Astrocyte (in vitro differentiated cells and primary cell): ENCODE measurements at regions not wholly inside any gene's neighbourhood (a gene's known extent, or its start where the extent isn't known, plus 50 kb on each side); places are given as distances from the start of the nearest gene placed in this dataset.

ENCODE experiments used
- DNase-seq: peaks from one replicate; pipeline ENCODE4 v3.0.0-alpha.2; 2010; ENCODE audit warnings: low read depth
- FAIRE-seq: peaks from 2 replicates; lab custom pipeline; 2011; peaks lifted over from hg19 to GRCh38; lab: Jason Lieb, UNC
- H2AFZ ChIP-seq: 2 replicates; pipeline ENCODE4 v1.6.0; 2012; ENCODE audit warnings: low read depth, low read length, inconsistent platforms
- H3K27ac ChIP-seq: 2 replicates; pipeline ENCODE4 v1.5.1; 2011; ENCODE audit warnings: low read depth, low read length, inconsistent platforms
- H3K27me3 ChIP-seq: 2 replicates; pipeline ENCODE4 v1.6.0; 2011; ENCODE audit warnings: low read length, inconsistent platforms; ENCODE audit not compliant: insufficient read depth
- H3K36me3 ChIP-seq: 2 replicates; pipeline ENCODE4 v1.5.1; 2011; ENCODE audit warnings: low read length, inconsistent platforms; ENCODE audit not compliant: insufficient read depth
- H3K4me1 ChIP-seq: 2 replicates; pipeline ENCODE4 v1.5.1; 2011; ENCODE audit warnings: low read length, inconsistent platforms; ENCODE audit not compliant: insufficient read depth
- H3K4me2 ChIP-seq: 2 replicates; pipeline ENCODE4 v1.6.0; 2012; ENCODE audit warnings: low read length, inconsistent platforms
- H3K4me3 ChIP-seq: 2 replicates; pipeline ENCODE4 v1.5.1; 2011; ENCODE audit warnings: low read depth, mild to moderate bottlenecking, low read length, inconsistent platforms; ENCODE audit not compliant: insufficient read depth
- H3K79me2 ChIP-seq: 2 replicates; pipeline ENCODE4 v1.6.0; 2012; ENCODE audit warnings: mild to moderate bottlenecking, low read length, inconsistent platforms; ENCODE audit not compliant: insufficient read depth
- H3K9ac ChIP-seq: 2 replicates; pipeline ENCODE4 v1.6.0; 2012; ENCODE audit warnings: mild to moderate bottlenecking, low read length, inconsistent platforms
- H3K9me3 ChIP-seq: 2 replicates; pipeline ENCODE4 v1.5.1; 2012; ENCODE audit warnings: low read depth, mild to moderate bottlenecking, low read length, inconsistent platforms; ENCODE audit not compliant: insufficient read depth
- H4K20me1 ChIP-seq: 2 replicates; pipeline ENCODE4 v1.6.0; 2012; ENCODE audit warnings: low read length, inconsistent platforms; ENCODE audit not compliant: insufficient read depth
- H3K27ac Mint-ChIP-seq: one replicate; pipeline ENCODE4 v1.8.0; 2021; ENCODE audit warnings: mild to moderate bottlenecking, mixed read lengths; ENCODE audit not compliant: unreplicated experiment
- H3K27me3 Mint-ChIP-seq: one replicate; pipeline ENCODE4 v1.8.0; 2021; ENCODE audit warnings: low read depth, mixed read lengths; ENCODE audit not compliant: unreplicated experiment
- H3K36me3 Mint-ChIP-seq: one replicate; pipeline ENCODE4 v1.8.0; 2021; ENCODE audit warnings: low read depth, mixed read lengths; ENCODE audit not compliant: unreplicated experiment
- H3K4me1 Mint-ChIP-seq: one replicate; pipeline ENCODE4 v1.8.0; 2021; ENCODE audit warnings: low read depth, mixed read lengths; ENCODE audit not compliant: unreplicated experiment
- H3K4me3 Mint-ChIP-seq: one replicate; pipeline ENCODE4 v1.8.0; 2021; ENCODE audit warnings: mild to moderate bottlenecking, moderate library complexity, mixed read lengths; ENCODE audit not compliant: unreplicated experiment
- H3K9me3 Mint-ChIP-seq: one replicate; pipeline ENCODE4 v1.8.0; 2021; ENCODE audit warnings: mild to moderate bottlenecking, mixed read lengths; ENCODE audit not compliant: unreplicated experiment
- EZH2 ChIP-seq: IDR thresholded peaks from 2 replicates; pipeline ENCODE4 v1.6.1; 2012; ENCODE audit warnings: mild to moderate bottlenecking, low read length, inconsistent platforms; ENCODE audit not compliant: insufficient read depth
- TF ChIP-seq, protein P1 (sequence below): IDR thresholded peaks from 2 replicates; pipeline ENCODE4 v1.5.1; 2011; ENCODE audit warnings: low read depth, mild to moderate bottlenecking, inconsistent platforms, low read length, moderate library complexity; ENCODE audit not compliant: insufficient read depth

DNA sequence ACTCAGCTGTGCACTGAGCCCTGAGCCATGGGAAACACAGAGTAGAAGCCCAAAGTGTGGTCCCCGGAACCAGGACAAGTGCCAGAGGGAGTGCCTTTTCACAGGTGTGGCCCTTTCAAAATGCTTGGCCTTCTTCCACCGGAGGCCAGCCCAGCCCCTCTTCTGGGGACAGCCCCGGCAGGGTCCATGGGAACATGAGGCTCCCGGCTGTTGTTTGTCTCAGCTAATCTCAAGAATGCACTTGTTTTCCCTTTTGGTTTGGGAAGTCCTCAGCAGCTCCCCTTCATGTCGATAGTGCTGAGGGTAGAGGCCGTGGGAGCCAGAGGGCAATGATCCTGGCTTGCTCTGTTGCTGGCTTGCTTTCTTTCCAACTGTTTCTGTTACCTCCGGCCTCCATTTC lies 91.1 kb upstream of the MRPS22 start:
- Histone ChIP-seq H3K4me1 (no peaks in the 10 kb centered on the region), H3K79me2 (no peaks in the 10 kb centered on the region), H4K20me1 (no peaks in the 10 kb centered on the region), H3K4me2 (no peak overlapping the region), H3K9ac (no peak overlapping the region), H3K9me3 (no peaks in the 10 kb centered on the region), H3K36me3 (no peaks in the 10 kb centered on the region), H3K4me3 (no peak overlapping the region), H2AFZ (no peak overlapping the region), H3K27me3 (no peaks in the 10 kb centered on the region), H3K27ac (no peak overlapping the region)
- H3K27me3 Mint-ChIP-seq = peaks cover 32% of the 10 kb centered on the region
- H3K9me3 Mint-ChIP-seq = peaks cover 8% of the 10 kb centered on the region
- no peak for FAIRE-seq
- TF ChIP-seq, protein P1, sequence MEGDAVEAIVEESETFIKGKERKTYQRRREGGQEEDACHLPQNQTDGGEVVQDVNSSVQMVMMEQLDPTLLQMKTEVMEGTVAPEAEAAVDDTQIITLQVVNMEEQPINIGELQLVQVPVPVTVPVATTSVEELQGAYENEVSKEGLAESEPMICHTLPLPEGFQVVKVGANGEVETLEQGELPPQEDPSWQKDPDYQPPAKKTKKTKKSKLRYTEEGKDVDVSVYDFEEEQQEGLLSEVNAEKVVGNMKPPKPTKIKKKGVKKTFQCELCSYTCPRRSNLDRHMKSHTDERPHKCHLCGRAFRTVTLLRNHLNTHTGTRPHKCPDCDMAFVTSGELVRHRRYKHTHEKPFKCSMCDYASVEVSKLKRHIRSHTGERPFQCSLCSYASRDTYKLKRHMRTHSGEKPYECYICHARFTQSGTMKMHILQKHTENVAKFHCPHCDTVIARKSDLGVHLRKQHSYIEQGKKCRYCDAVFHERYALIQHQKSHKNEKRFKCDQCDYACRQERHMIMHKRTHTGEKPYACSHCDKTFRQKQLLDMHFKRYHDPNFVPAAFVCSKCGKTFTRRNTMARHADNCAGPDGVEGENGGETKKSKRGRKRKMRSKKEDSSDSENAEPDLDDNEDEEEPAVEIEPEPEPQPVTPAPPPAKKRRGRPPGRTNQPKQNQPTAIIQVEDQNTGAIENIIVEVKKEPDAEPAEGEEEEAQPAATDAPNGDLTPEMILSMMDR = no peak
- TF ChIP-seq EZH2 = no peak
- H3K4me3 Mint-ChIP-seq = no peak overlapping the region
- no peaks in the 10 kb centered on the region for H3K36me3 Mint-ChIP-seq
- H3K27ac Mint-ChIP-seq = no peak overlapping the region
- no peak for DNase-seq
- H3K4me1 Mint-ChIP-seq = no peaks in the 10 kb centered on the region

DNA sequence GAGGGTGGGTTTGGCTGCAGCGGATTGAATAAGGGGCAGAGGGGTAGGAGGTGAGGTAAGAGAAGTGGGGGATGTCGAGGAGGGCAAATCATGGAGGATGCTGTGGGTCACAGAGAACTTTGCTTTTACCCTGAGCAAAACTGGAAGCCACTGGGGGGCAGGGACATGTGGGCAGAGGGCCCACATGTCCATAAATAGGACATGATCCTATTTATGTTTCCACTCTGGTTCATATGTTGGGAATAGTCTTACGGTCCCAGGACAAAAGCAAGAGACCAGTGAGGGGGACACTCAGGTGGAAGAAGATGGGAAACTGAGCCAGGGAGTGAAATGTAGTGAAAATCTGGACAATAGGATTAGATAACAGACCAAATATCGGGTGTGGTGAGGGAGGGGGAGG lies 85.5 kb upstream of the MRPS22 start:
- H3K79me2 ChIP-seq = no peaks in the 10 kb centered on the region
- no peak overlapping the region for H3K4me3 ChIP-seq
- no peak for FAIRE-seq
- no peak for TF ChIP-seq EZH2
- TF ChIP-seq, protein P1 = no peak
- no peaks in the 10 kb centered on the region for H3K36me3 Mint-ChIP-seq
- H3K9me3 Mint-ChIP-seq = peaks cover 8% of the 10 kb centered on the region
- no peak overlapping the region for H3K4me2 ChIP-seq
- no peaks in the 10 kb centered on the region for H3K4me1 Mint-ChIP-seq
- no peak for DNase-seq
- no peak overlapping the region for H3K4me3 Mint-ChIP-seq
- no peak overlapping the region for H3K9ac ChIP-seq
- no peaks in the 10 kb centered on the region for H3K27me3 ChIP-seq
- H3K36me3 ChIP-seq = no peaks in the 10 kb centered on the region
- no peaks in the 10 kb centered on the region for H4K20me1 ChIP-seq
- peaks cover 45% of the 10 kb centered on the region for H3K27me3 Mint-ChIP-seq
- no peak overlapping the region for H3K27ac Mint-ChIP-seq
- H3K4me1 ChIP-seq = no peaks in the 10 kb centered on the region
- H2AFZ ChIP-seq = no peak overlapping the region
- H3K27ac ChIP-seq = no peak overlapping the region
- H3K9me3 ChIP-seq = no peaks in the 10 kb centered on the region

DNA sequence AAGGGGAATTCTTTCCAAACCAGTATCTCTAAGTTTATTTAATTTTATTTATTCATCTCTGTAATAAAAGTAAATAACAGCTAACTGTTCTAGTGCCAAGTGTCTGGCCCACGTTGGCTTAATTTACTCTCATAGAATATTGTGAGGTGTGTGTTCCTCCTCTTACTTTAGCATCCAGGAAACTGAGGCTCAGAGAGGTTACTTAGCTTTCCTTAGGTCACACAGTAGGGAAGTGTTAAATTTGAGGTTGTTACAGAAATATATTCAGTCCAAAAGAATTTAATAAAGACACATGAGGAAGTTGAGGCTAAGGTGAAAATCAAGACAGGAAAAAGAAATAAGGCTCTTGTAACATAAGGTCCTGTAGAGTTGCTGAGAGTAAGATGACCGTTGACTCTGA lies 84.4 kb upstream of the MRPS22 start:
- TF ChIP-seq, protein P1 = no peak
- TF ChIP-seq EZH2 = no peak
- DNase-seq = no peak
- Mint-ChIP-seq H3K36me3 (no peaks in the 10 kb centered on the region), H3K27me3 (peaks cover 44% of the 10 kb centered on the region), H3K4me1 (no peaks in the 10 kb centered on the region), H3K4me3 (no peak overlapping the region), H3K9me3 (peaks cover 6% of the 10 kb centered on the region), H3K27ac (no peak overlapping the region)
- Histone ChIP-seq H3K4me1 (no peaks in the 10 kb centered on the region), H3K4me3 (no peak overlapping the region), H3K9me3 (no peaks in the 10 kb centered on the region), H2AFZ (no peak overlapping the region), H3K27me3 (no peaks in the 10 kb centered on the region), H3K4me2 (no peak overlapping the region), H4K20me1 (no peaks in the 10 kb centered on the region), H3K27ac (no peak overlapping the region), H3K79me2 (no peaks in the 10 kb centered on the region), H3K9ac (no peak overlapping the region), H3K36me3 (no peaks in the 10 kb centered on the region)
- no peak for FAIRE-seq
